ENCODE measurements at regions not wholly inside any gene's neighbourhood (a gene's known extent, or its start where the extent isn't known, plus 50 kb on each side); places are given as distances from the start of the nearest gene placed in this dataset.

DNA sequence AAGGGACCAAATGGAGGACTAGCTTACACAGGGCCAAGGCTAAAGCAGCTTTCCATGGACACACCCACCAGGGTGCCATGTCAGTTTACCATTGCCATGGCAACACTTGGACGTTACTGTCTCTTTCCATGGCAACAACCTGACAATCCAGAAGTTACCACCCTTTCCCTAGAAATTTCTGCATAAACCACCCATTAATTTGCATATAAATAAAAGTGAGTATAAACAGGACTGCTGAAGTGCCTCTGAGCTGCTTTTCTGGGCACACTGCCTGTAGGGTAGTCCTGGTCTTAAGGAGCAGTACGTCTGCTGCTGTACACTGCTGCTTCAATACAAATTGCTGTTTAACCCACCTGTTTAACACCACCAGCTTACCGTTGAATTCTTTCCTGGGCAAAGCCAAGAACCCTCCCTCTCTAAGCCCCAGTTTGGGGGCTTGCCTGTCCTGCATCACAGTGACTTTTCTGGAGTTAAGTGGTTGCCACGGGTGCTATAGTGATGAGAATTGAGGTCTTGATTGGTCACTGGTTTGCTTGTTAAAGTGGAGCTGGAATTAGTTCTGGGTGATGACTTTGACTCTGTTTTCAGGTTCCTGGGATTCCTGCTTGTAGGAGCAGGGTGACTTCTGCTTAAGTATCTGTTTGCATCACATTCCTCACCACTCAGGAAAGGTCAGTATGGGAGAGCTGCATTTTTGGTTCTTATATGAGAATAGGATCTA, 83.2 kb downstream of the CLDN17 start:
- no peaks in the 10 kb centered on the region for H4K20me1 ChIP-seq (ENCODE audit: insufficient read depth, low read length)
- intact Hi-C loops (cut with micrococcal nuclease; ENCODE audit: unreplicated experiment) (no loop called here), in situ Hi-C loops (cut with HindIII; ENCODE audit: extremely low pct_ligation_motif_present, low pct_unique_long_range_greater_than_20kb) (no loop called here)
- ChIA-PET POLR2A (no interaction called here), CTCF (ENCODE audit: low intra/inter-chr PET ratio, low total read pairs) (no interaction called here)
- H3K27me3 ChIP-seq (ENCODE audit: control insufficient read depth in 1 of 2, insufficient read depth in 2 of 2, low read length in 2 of 2), result no peaks in the 10 kb centered on the region
- DNase-seq (ENCODE audit: low spot score), result no peak
- BruUV-seq (replicated peaks), result no TSS peak
- H3K9me3 ChIP-seq (ENCODE audit: low read length), result peaks cover 86% of the 10 kb centered on the region
- ATAC-seq, result no peak
- no peak overlapping the region for H3K4me2 ChIP-seq (ENCODE audit: low read depth, low read length)
- WGBS (ENCODE audit: low lambda C conversion rate), result 0% methylated on average over 3 of the region's 4 CpGs
- no peak overlapping the region for H3K4me3 ChIP-seq (replicated peaks in 1 of 3; ENCODE audit: insufficient read depth in 1 of 3, low read depth in 2 of 3, low read length in 3 of 3)
- no peaks in the 10 kb centered on the region for H3K4me1 ChIP-seq (ENCODE audit: insufficient read depth, low read length)
- FAIRE-seq, result no peak
- H3K36me3 ChIP-seq (replicated peaks in 1 of 2; ENCODE audit: control insufficient read depth in 1 of 2, insufficient read depth in 2 of 2, low read length in 2 of 2), result no peaks in the 10 kb centered on the region
- no peak overlapping the region for H3K9ac ChIP-seq (ENCODE audit: insufficient read depth, low read depth, low read length)
- H3K27ac ChIP-seq (ENCODE audit: extremely low read length, insufficient read depth, low read length), result no peak overlapping the region
- no peaks in the 10 kb centered on the region for H3K79me2 ChIP-seq (ENCODE audit: insufficient read depth, low read length)
- no peak overlapping the region for H2AFZ ChIP-seq (ENCODE audit: low read length)
- TF ChIP-seq, protein P1, sequence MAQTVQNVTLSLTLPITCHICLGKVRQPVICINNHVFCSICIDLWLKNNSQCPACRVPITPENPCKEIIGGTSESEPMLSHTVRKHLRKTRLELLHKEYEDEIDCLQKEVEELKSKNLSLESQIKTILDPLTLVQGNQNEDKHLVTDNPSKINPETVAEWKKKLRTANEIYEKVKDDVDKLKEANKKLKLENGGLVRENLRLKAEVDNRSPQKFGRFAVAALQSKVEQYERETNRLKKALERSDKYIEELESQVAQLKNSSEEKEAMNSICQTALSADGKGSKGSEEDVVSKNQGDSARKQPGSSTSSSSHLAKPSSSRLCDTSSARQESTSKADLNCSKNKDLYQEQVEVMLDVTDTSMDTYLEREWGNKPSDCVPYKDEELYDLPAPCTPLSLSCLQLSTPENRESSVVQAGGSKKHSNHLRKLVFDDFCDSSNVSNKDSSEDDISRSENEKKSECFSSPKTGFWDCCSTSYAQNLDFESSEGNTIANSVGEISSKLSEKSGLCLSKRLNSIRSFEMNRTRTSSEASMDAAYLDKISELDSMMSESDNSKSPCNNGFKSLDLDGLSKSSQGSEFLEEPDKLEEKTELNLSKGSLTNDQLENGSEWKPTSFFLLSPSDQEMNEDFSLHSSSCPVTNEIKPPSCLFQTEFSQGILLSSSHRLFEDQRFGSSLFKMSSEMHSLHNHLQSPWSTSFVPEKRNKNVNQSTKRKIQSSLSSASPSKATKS (CRISPR knock-in tag; IDR thresholded peaks at IDR 0.05), result no peak
- no peak for TF ChIP-seq CREB1 (IDR thresholded peaks at IDR 0.05)
- no peak for TF ChIP-seq CREB1 (CRISPR knock-in tag; IDR thresholded peaks at IDR 0.05)
- TF ChIP-seq NR2C2 (CRISPR knock-in tag; IDR thresholded peaks at IDR 0.05; ENCODE audit: borderline replicate concordance), result no peak
- TF ChIP-seq, protein P2, sequence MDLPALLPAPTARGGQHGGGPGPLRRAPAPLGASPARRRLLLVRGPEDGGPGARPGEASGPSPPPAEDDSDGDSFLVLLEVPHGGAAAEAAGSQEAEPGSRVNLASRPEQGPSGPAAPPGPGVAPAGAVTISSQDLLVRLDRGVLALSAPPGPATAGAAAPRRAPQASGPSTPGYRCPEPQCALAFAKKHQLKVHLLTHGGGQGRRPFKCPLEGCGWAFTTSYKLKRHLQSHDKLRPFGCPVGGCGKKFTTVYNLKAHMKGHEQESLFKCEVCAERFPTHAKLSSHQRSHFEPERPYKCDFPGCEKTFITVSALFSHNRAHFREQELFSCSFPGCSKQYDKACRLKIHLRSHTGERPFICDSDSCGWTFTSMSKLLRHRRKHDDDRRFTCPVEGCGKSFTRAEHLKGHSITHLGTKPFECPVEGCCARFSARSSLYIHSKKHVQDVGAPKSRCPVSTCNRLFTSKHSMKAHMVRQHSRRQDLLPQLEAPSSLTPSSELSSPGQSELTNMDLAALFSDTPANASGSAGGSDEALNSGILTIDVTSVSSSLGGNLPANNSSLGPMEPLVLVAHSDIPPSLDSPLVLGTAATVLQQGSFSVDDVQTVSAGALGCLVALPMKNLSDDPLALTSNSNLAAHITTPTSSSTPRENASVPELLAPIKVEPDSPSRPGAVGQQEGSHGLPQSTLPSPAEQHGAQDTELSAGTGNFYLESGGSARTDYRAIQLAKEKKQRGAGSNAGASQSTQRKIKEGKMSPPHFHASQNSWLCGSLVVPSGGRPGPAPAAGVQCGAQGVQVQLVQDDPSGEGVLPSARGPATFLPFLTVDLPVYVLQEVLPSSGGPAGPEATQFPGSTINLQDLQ (CRISPR knock-in tag; IDR thresholded peaks at IDR 0.05), result no peak
- no peak for TF ChIP-seq PPARG (CRISPR knock-in tag; conservative IDR thresholded peaks at IDR 0.05)
- TF ChIP-seq FOXC1 (CRISPR knock-in tag; IDR thresholded peaks at IDR 0.05; ENCODE audit: borderline replicate concordance), result no peak
- TF ChIP-seq ZSCAN9 (CRISPR knock-in tag; IDR thresholded peaks at IDR 0.05; ENCODE audit: borderline replicate concordance), result no peak
- TF ChIP-seq, protein P3, sequence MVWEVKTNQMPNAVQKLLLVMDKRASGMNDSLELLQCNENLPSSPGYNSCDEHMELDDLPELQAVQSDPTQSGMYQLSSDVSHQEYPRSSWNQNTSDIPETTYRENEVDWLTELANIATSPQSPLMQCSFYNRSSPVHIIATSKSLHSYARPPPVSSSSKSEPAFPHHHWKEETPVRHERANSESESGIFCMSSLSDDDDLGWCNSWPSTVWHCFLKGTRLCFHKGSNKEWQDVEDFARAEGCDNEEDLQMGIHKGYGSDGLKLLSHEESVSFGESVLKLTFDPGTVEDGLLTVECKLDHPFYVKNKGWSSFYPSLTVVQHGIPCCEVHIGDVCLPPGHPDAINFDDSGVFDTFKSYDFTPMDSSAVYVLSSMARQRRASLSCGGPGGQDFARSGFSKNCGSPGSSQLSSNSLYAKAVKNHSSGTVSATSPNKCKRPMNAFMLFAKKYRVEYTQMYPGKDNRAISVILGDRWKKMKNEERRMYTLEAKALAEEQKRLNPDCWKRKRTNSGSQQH (CRISPR knock-in tag; IDR thresholded peaks at IDR 0.05; ENCODE audit: low read depth), result no peak
- no peak for TF ChIP-seq ZNF329 (CRISPR knock-in tag; IDR thresholded peaks at IDR 0.05; ENCODE audit: low read depth)
- no peak for TF ChIP-seq CHD4 (IDR thresholded peaks at IDR 0.05; ENCODE audit: borderline replicate concordance, low read length)
- TF ChIP-seq, protein P4, sequence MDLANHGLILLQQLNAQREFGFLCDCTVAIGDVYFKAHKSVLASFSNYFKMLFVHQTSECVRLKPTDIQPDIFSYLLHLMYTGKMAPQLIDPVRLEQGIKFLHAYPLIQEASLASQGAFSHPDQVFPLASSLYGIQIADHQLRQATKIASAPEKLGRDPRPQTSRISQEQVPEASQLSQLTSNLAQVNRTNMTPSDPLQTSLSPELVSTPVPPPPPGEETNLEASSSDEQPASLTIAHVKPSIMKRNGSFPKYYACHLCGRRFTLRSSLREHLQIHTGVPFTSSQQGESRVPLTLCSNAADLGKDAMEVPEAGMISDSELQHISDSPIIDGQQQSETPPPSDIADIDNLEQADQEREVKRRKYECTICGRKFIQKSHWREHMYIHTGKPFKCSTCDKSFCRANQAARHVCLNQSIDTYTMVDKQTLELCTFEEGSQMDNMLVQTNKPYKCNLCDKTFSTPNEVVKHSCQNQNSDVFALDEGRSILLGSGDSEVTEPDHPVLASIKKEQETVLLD (CRISPR knock-in tag; IDR thresholded peaks at IDR 0.05; ENCODE audit: low read depth), result no peak
- TF ChIP-seq SNAI1 (CRISPR knock-in tag; IDR thresholded peaks at IDR 0.05; ENCODE audit: borderline replicate concordance), result no peak
- TF ChIP-seq ZMAT3 (CRISPR knock-in tag; conservative IDR thresholded peaks at IDR 0.05), result no peak
